CD4-positive, alpha-beta memory T cell (primary cell): ENCODE measurements at regions not wholly inside any gene's neighbourhood (a gene's known extent, or its start where the extent isn't known, plus 50 kb on each side); places are given as distances from the start of the nearest gene placed in this dataset.

Experiments
- CTCF ChIA-PET: fragments of 350-600 bp; sonication (Branson Sonifier 250); formaldehyde crosslinking; loops from one replicate; lab custom pipeline; 2021; ENCODE audit warnings: inconsistent platforms; ENCODE audit not compliant: partially characterized antibody; lab: Charles Lee
- POLR2A ChIA-PET: fragments of 350-600 bp; sonication (Branson Sonifier 250); formaldehyde crosslinking; loops from one replicate; lab custom pipeline; 2021; ENCODE audit not compliant: partially characterized antibody; lab: Charles Lee
- DNase-seq, 5 donors: peaks; one replicate each; pipeline versions ENCODE4 v3.0.0 to v3.0.0-alpha.2; 2020 to 2022; ENCODE audit warnings: mixed read lengths in 1 of 5
- H3K27ac ChIP-seq: one replicate; pipeline ENCODE4 v1.7.0; 2013; ENCODE audit warnings: low read depth, low read length
- H3K27me3 ChIP-seq: 2 replicates; pipeline ENCODE4 v1.7.0; 2013; ENCODE audit warnings: mild to moderate bottlenecking, low read length, moderate library complexity; ENCODE audit not compliant: insufficient read depth
- H3K36me3 ChIP-seq: 2 replicates; pipeline ENCODE4 v1.7.0; 2013; ENCODE audit warnings: mild to moderate bottlenecking, low read length, moderate library complexity; ENCODE audit not compliant: insufficient read depth
- H3K4me1 ChIP-seq: 2 replicates; pipeline ENCODE4 v1.7.0; 2013; ENCODE audit warnings: mild to moderate bottlenecking, low read length, moderate library complexity; ENCODE audit not compliant: insufficient read depth
- H3K4me3 ChIP-seq, 2 donors: one replicate each; pipeline ENCODE4 v1.7.0; 2013; ENCODE audit warnings: low read length in 2 of 2, mild to moderate bottlenecking in 1 of 2
- H3K9me3 ChIP-seq, 2 donors: one replicate each; pipeline ENCODE4 v1.7.0; 2013; ENCODE audit warnings: low read length in 2 of 2, control low read depth in 1 of 2; ENCODE audit not compliant: control insufficient read depth in 1 of 2
- H3K27ac Mint-ChIP-seq, 7 donors: one replicate each; pipeline ENCODE4 v1.8.0; 2020 to 2021; ENCODE audit warnings: mixed read lengths in 7 of 7, mild to moderate bottlenecking in 6 of 7, inconsistent platforms in 3 of 7, moderate library complexity in 3 of 7
- H3K27me3 Mint-ChIP-seq, 2 donors: one replicate each; pipeline ENCODE4 v1.8.0; 2020 to 2021; ENCODE audit warnings: mixed read lengths in 2 of 2
- H3K36me3 Mint-ChIP-seq, 2 donors: one replicate each; pipeline ENCODE4 v1.8.0; 2020 to 2021; ENCODE audit warnings: mixed read lengths in 2 of 2, inconsistent platforms in 1 of 2, mild to moderate bottlenecking in 1 of 2
- H3K4me1 Mint-ChIP-seq, 4 donors: one replicate each; pipeline ENCODE4 v1.8.0; 2020 to 2021; ENCODE audit warnings: mixed read lengths in 4 of 4, mild to moderate bottlenecking in 1 of 4
- H3K4me3 Mint-ChIP-seq, 8 donors: one replicate each; pipeline ENCODE4 v1.8.0; 2020 to 2021; ENCODE audit warnings: mixed read lengths in 8 of 8, mild to moderate bottlenecking in 7 of 8, moderate library complexity in 6 of 8, inconsistent platforms in 3 of 8
- H3K9me3 Mint-ChIP-seq, 8 donors: one replicate each; pipeline ENCODE4 v1.8.0; 2020 to 2021; ENCODE audit warnings: mixed read lengths in 8 of 8, mild to moderate bottlenecking in 5 of 8, inconsistent platforms in 3 of 8, moderate library complexity in 1 of 8
- intact Hi-C: fragments of 100-400 bp; cut with micrococcal nuclease; formaldehyde crosslinking; loops from one replicate; pipeline ENCODE4 v1.15.1; 2023

DNA sequence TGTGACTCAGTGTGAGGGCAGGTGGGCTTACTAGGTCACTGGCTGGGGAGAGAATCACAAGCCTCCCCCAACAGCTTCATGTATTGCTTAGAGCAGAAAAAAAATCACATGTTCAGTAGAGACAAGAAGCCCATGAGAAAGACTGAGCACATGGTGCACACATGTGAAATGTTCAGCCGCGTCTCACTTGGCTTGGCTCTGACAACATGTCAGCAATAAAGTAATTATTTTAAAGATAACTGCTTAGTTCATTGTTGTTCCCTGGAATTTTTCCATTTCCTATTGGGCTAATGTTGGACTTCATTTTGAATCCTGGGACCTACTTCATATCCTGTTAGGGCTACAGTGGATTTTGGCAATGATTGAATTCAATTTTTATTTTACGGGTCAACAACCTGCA lies 222.6 kb downstream of the C6orf118 start:
- Histone ChIP-seq H3K27me3 (no peaks in the 10 kb centered on the region), H3K36me3 (no peaks in the 10 kb centered on the region), H3K9me3 (no peaks in the 10 kb centered on the region), H3K4me1 (no peaks in the 10 kb centered on the region), H3K27ac (no peak overlapping the region), H3K4me3 (no peak overlapping the region)
- ChIA-PET POLR2A (no interaction called here), CTCF (no interaction called here)
- H3K36me3 Mint-ChIP-seq = no peaks in the 10 kb centered on the region
- no peaks in the 10 kb centered on the region for H3K27me3 Mint-ChIP-seq
- DNase-seq = no peak
- H3K9me3 Mint-ChIP-seq = peaks cover 0 to 11% (median 3%) of the 10 kb centered on the region in 8 donors
- no peak overlapping the region for H3K4me3 Mint-ChIP-seq
- no peaks in the 10 kb centered on the region for H3K4me1 Mint-ChIP-seq
- H3K27ac Mint-ChIP-seq = no peak overlapping the region
- intact Hi-C loops = no loop called here

DNA sequence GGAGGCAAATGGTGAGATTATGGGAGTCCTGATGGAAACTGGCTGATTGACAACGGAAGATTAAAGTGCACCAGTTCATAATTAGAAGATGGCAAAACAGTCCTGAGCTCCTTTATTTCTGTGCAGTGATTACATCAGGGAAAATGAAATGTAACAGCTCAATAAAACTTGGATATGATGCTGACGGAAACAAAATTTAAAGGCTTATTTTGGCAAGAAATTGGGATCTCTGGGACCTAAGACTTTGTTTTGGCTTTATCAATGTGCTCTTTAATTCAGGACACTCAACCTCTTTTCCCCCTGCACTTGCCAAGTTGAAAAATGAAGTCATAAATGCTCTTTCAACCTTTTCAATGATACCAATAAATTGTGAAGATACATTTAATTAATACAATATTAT lies 226.8 kb downstream of the C6orf118 start:
- intact Hi-C loops = no loop called here
- DNase-seq = no peak
- Histone ChIP-seq H3K4me3 (no peak overlapping the region), H3K9me3 (no peaks in the 10 kb centered on the region), H3K4me1 (no peaks in the 10 kb centered on the region), H3K27me3 (no peaks in the 10 kb centered on the region), H3K27ac (no peak overlapping the region), H3K36me3 (no peaks in the 10 kb centered on the region)
- POLR2A ChIA-PET = no interaction called here
- H3K27me3 Mint-ChIP-seq = no peaks in the 10 kb centered on the region
- CTCF ChIA-PET = no interaction called here
- peaks cover 0 to 2% (median 0%) of the 10 kb centered on the region in 8 donors for H3K9me3 Mint-ChIP-seq
- no peaks in the 10 kb centered on the region for H3K36me3 Mint-ChIP-seq
- H3K4me3 Mint-ChIP-seq = no peak overlapping the region
- no peak overlapping the region for H3K27ac Mint-ChIP-seq
- no peaks in the 10 kb centered on the region for H3K4me1 Mint-ChIP-seq

DNA sequence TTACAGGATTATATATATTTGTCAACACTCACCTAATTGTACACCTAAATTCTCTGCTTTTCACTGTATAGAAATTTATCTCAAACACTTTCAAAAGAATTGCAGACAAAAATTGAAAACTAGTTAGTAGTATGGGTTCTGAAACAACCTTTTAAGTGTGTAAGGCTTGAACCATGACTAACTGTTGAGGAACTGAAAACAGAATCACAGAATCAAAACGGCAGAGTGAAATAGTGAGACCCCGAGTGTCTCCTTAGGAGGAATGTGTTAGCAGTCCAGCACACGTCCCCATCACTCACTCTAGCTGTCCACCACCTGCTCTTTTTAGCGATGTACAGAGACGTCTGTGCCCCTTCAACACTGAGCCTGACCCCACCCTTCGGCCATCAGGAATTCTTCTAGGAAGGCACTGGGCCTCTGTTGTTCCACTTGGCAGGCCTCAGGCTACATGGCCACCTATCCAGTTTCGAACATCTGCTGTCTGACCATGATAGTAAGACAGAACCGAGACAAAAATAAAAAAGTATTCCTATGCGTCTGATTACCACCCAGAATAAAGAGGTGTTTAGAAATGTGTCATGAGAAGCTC lies 227.4 kb downstream of the C6orf118 start:
- Mint-ChIP-seq H3K4me3 (no peak overlapping the region), H3K9me3 (peaks cover 0 to 2% (median 0%) of the 10 kb centered on the region in 8 donors), H3K27me3 (no peaks in the 10 kb centered on the region), H3K4me1 (no peaks in the 10 kb centered on the region), H3K27ac (no peak overlapping the region), H3K36me3 (no peaks in the 10 kb centered on the region)
- no peaks in the 10 kb centered on the region for H3K9me3 ChIP-seq
- H3K36me3 ChIP-seq = no peaks in the 10 kb centered on the region
- no peak for DNase-seq
- H3K4me1 ChIP-seq = no peaks in the 10 kb centered on the region
- CTCF ChIA-PET = no interaction called here
- POLR2A ChIA-PET = no interaction called here
- intact Hi-C loops = no loop called here
- H3K27me3 ChIP-seq = no peaks in the 10 kb centered on the region
- no peak overlapping the region for H3K27ac ChIP-seq
- H3K4me3 ChIP-seq = no peak overlapping the region

DNA sequence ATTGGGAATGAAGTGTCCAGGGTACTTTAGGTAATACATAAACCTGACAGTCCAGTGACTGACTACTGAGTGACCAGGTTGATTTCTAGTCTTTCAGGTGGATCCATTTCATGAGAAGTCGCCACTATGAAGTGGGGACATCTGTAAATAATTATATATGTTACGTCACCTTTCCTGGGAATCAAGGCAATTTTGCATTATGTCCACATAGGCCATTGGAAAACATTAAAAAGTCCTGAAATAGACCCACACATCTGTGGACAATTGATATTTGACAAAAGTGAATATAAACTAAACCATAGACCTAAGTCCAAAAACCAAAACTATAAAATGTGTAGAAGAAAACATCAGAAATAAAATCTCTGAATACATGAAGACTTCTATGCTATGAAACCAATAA lies 231.5 kb downstream of the C6orf118 start:
- Histone ChIP-seq H3K36me3 (no peaks in the 10 kb centered on the region), H3K4me3 (no peak overlapping the region), H3K27me3 (no peaks in the 10 kb centered on the region), H3K27ac (no peak overlapping the region), H3K9me3 (no peaks in the 10 kb centered on the region), H3K4me1 (no peaks in the 10 kb centered on the region)
- no peaks in the 10 kb centered on the region for H3K36me3 Mint-ChIP-seq
- no peak overlapping the region for H3K27ac Mint-ChIP-seq
- ChIA-PET POLR2A (no interaction called here), CTCF (no interaction called here)
- intact Hi-C loops = no loop called here
- no peaks in the 10 kb centered on the region for H3K4me1 Mint-ChIP-seq
- no peaks in the 10 kb centered on the region for H3K27me3 Mint-ChIP-seq
- no peak for DNase-seq
- H3K9me3 Mint-ChIP-seq = peaks cover 0 to 3% (median 0%) of the 10 kb centered on the region in 8 donors
- H3K4me3 Mint-ChIP-seq = no peak overlapping the region

DNA sequence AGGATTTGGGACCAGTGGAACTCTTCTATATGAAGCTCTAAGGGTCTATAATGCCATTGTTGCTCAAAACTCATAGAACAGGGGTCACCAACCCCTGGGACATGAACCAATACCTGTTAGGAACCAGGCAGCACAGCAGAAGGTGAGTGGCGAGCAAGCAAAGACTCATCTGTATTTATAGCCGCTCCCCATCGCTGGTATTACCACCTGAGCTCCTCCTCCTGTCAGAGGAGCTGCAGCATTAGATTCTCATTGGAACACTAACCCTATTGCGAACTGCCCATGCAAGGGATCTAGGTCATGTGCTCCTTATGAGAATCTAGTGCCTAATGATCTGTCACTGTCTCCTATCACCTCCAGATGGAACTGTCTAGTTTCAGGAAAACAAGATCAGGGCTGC lies 237.5 kb downstream of the C6orf118 start:
- Mint-ChIP-seq H3K9me3 (peaks cover 0 to 4% (median 0%) of the 10 kb centered on the region in 8 donors), H3K4me3 (no peak overlapping the region), H3K4me1 (no peaks in the 10 kb centered on the region), H3K27me3 (no peaks in the 10 kb centered on the region), H3K36me3 (no peaks in the 10 kb centered on the region), H3K27ac (no peak overlapping the region)
- Histone ChIP-seq H3K9me3 (no peaks in the 10 kb centered on the region), H3K27ac (no peak overlapping the region), H3K36me3 (no peaks in the 10 kb centered on the region), H3K4me1 (no peaks in the 10 kb centered on the region), H3K4me3 (no peak overlapping the region), H3K27me3 (no peaks in the 10 kb centered on the region)
- intact Hi-C loops = no loop called here
- CTCF ChIA-PET = no interaction called here
- no peak for DNase-seq
- POLR2A ChIA-PET = no interaction called here

DNA sequence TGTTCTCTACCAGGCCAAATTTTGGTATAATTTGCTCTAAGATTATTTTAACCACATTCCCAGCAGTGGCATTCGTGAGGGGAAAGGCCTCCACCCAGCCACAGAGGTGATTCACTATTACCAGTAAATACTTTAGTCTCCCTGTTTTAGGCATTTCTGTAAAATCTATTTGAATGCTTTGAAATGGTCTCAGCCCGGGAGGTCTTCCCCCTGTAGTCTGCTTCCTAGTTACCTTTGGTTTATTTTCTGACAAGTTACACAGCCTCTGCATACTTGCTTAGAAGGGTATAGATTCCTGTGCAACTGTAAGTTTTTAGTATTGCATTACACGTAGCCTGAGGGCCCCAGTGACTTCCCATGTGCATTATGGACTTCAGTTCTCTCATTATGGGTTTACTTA lies 248.7 kb downstream of the C6orf118 start:
- intact Hi-C loops = no loop called here
- no peaks in the 10 kb centered on the region for H3K27me3 Mint-ChIP-seq
- Histone ChIP-seq H3K4me1 (no peaks in the 10 kb centered on the region), H3K36me3 (no peaks in the 10 kb centered on the region), H3K4me3 (no peak overlapping the region), H3K27me3 (no peaks in the 10 kb centered on the region), H3K27ac (no peak overlapping the region), H3K9me3 (no peaks in the 10 kb centered on the region)
- H3K9me3 Mint-ChIP-seq = peaks cover 0 to 20% (median 6%) of the 10 kb centered on the region in 8 donors
- H3K4me3 Mint-ChIP-seq = no peak overlapping the region
- H3K4me1 Mint-ChIP-seq = no peaks in the 10 kb centered on the region
- ChIA-PET CTCF (no interaction called here), POLR2A (no interaction called here)
- H3K36me3 Mint-ChIP-seq = no peaks in the 10 kb centered on the region
- no peak overlapping the region for H3K27ac Mint-ChIP-seq
- DNase-seq = no peak

DNA sequence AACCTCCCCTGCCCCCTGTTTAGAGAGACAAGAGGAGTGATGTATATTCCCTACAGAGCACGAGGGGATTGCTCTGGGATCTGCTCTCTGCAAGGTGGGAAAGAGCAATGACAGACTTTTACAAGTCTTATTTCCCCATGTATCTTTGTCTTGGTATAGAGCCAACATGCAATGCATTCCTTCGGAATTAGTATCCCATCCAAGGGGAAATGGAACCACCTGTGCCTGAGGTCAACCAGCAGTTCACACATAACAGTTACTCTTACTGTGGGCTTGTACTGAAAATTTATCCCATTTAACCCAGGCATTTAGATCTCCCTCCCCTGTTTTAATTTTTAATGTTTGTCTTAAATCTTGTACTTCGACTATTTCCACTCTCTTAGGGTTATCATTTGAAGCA lies 250.4 kb downstream of the C6orf118 start:
- H3K9me3 Mint-ChIP-seq = peaks cover 0 to 16% (median 4%) of the 10 kb centered on the region in 8 donors
- intact Hi-C loops = no loop called here
- H3K4me3 Mint-ChIP-seq = no peak overlapping the region
- H3K27me3 ChIP-seq = no peaks in the 10 kb centered on the region
- POLR2A ChIA-PET = no interaction called here
- no peak overlapping the region for H3K4me3 ChIP-seq
- no peaks in the 10 kb centered on the region for H3K27me3 Mint-ChIP-seq
- no peak overlapping the region for H3K27ac ChIP-seq
- CTCF ChIA-PET = no interaction called here
- no peak overlapping the region for H3K27ac Mint-ChIP-seq
- no peaks in the 10 kb centered on the region for H3K4me1 Mint-ChIP-seq
- no peaks in the 10 kb centered on the region for H3K4me1 ChIP-seq
- no peaks in the 10 kb centered on the region for H3K36me3 Mint-ChIP-seq
- H3K9me3 ChIP-seq = no peaks in the 10 kb centered on the region
- no peak for DNase-seq
- H3K36me3 ChIP-seq = no peaks in the 10 kb centered on the region

DNA sequence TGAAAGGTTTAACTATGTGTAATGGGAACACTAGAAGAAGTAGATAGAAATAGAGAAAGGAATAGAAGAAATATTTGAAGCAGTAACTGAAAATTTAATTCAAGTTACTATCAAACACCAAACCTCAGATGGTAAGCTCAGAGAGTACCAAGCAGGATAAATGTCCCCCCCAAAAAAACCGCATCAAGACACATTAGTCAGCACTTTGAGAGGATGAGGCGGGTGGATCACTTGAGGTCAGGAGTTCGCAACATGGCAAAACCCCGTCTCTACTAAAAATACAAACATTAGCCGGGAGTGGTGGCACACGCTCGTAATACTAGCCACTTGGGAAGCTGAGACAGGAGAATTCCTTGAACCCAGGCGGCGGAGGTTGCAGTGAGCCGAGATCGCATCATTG lies 253.1 kb downstream of the C6orf118 start:
- H3K4me1 Mint-ChIP-seq = no peaks in the 10 kb centered on the region
- H3K4me3 Mint-ChIP-seq = no peak overlapping the region
- no peak for DNase-seq
- ChIA-PET CTCF (no interaction called here), POLR2A (no interaction called here)
- peaks cover 0 to 7% (median under 1%) of the 10 kb centered on the region in 8 donors for H3K9me3 Mint-ChIP-seq
- H3K27me3 Mint-ChIP-seq = no peaks in the 10 kb centered on the region
- Histone ChIP-seq H3K4me1 (no peaks in the 10 kb centered on the region), H3K4me3 (no peak overlapping the region), H3K36me3 (no peaks in the 10 kb centered on the region), H3K27me3 (no peaks in the 10 kb centered on the region), H3K27ac (no peak overlapping the region), H3K9me3 (no peaks in the 10 kb centered on the region)
- no peak overlapping the region for H3K27ac Mint-ChIP-seq
- no peaks in the 10 kb centered on the region for H3K36me3 Mint-ChIP-seq
- intact Hi-C loops = no loop called here
